HEK293 (cell line): ENCODE measurements at regions not wholly inside any gene's neighbourhood (a gene's known extent, or its start where the extent isn't known, plus 50 kb on each side); places are given as distances from the start of the nearest gene placed in this dataset.

Experiments
- CTCF ChIA-PET: fragments of 350-600 bp; formaldehyde crosslinking; extraction: SDS; loops from one replicate; lab custom pipeline; 2021; ENCODE audit warnings: antibody characterized with exemption; lab: Yijun Ruan, JAX
- POLR2A ChIA-PET: fragments of 300-600 bp; formaldehyde crosslinking; extraction: SDS; loops from one replicate; lab custom pipeline; 2020; ENCODE audit warnings: antibody characterized with exemption, inconsistent platforms; lab: Yijun Ruan, JAX
- H3K27ac ChIP-seq: fragments of 200-500 bp; sonication (Bioruptor generic); 2 replicates; pipeline ENCODE4 v1.5.1; 2014; ENCODE audit warnings: low read depth, low read length, control low read depth, inconsistent platforms; ENCODE audit errors: extremely low read depth
- H3K36me3 ChIP-seq, 2 experiments: fragments of 200-500 bp in 1 of 2; sonication (Bioruptor generic) in 1 of 2; 1 replicate in 1 of 2; 2 replicates in 1 of 2; pipeline ENCODE4 v1.5.1; 2014 to 2017; ENCODE audit warnings: inconsistent platforms in 2 of 2, low read length in 2 of 2; ENCODE audit not compliant: control insufficient read depth in 2 of 2, insufficient read depth in 1 of 2
- H3K4me1 ChIP-seq: fragments of 200-500 bp; sonication (Bioruptor generic); 2 replicates; pipeline ENCODE4 v1.5.1; 2014; ENCODE audit warnings: mild to moderate bottlenecking, low read length, inconsistent platforms; ENCODE audit not compliant: control insufficient read depth, insufficient read depth
- H3K4me3 ChIP-seq: 2 replicates; pipeline ENCODE4 v1.5.1; 2011; ENCODE audit warnings: low read depth, mild to moderate bottlenecking, control low read depth, low read length, moderate library complexity
- H3K9me3 ChIP-seq: fragments of 200-500 bp; sonication (Bioruptor generic); 2 replicates; pipeline ENCODE4 v1.5.1; 2014; ENCODE audit warnings: low read depth, low read length, inconsistent platforms; ENCODE audit not compliant: control insufficient read depth, insufficient read depth
- OSR2 ChIP-seq: fragments of 450-650 bp; formaldehyde crosslinking; IDR thresholded peaks from 2 replicates; pipeline ENCODE4 v1.5.1; 2016; ENCODE audit warnings: missing biosample characterization, missing genetic modification characterization
- PATZ1 ChIP-seq: fragments of 450-650 bp; formaldehyde crosslinking; IDR thresholded peaks from 2 replicates; pipeline ENCODE4 v1.5.1; 2016; ENCODE audit warnings: missing biosample characterization, missing genetic modification characterization
- PRDM1 ChIP-seq: fragments of 450-650 bp; formaldehyde crosslinking; IDR thresholded peaks from 2 replicates; pipeline ENCODE4; 2016; ENCODE audit warnings: missing biosample characterization, missing genetic modification characterization
- PRDM4 ChIP-seq: fragments of 450-650 bp; formaldehyde crosslinking; IDR thresholded peaks from 2 replicates; pipeline ENCODE4 v1.5.1; 2017; ENCODE audit warnings: missing biosample characterization, missing genetic modification characterization
- REPIN1 ChIP-seq: fragments of 450-650 bp; formaldehyde crosslinking; IDR thresholded peaks from 2 replicates; pipeline ENCODE4 v1.5.1; 2017; ENCODE audit warnings: missing biosample characterization, missing genetic modification characterization, low read depth
- ZFP37 ChIP-seq: fragments of 450-650 bp; formaldehyde crosslinking; IDR thresholded peaks from 2 replicates; pipeline ENCODE4 v1.5.1; 2016; ENCODE audit warnings: missing biosample characterization, missing genetic modification characterization
- ZNF16 ChIP-seq: fragments of 450-650 bp; formaldehyde crosslinking; IDR thresholded peaks from 2 replicates; pipeline ENCODE4 v1.5.1; 2016; ENCODE audit warnings: low read depth, missing biosample characterization, missing genetic modification characterization
- ZNF169 ChIP-seq: fragments of 450-650 bp; formaldehyde crosslinking; IDR thresholded peaks from 2 replicates; pipeline ENCODE4 v1.5.1; 2016; ENCODE audit warnings: missing biosample characterization, missing genetic modification characterization
- ZNF174 ChIP-seq: fragments of 450-650 bp; formaldehyde crosslinking; IDR thresholded peaks from 2 replicates; pipeline ENCODE4 v1.5.0; 2017; ENCODE audit warnings: missing biosample characterization, mild to moderate bottlenecking, missing genetic modification characterization
- ZNF362 ChIP-seq: fragments of 450-650 bp; formaldehyde crosslinking; IDR thresholded peaks from 2 replicates; pipeline ENCODE4 v1.5.1; 2016; ENCODE audit warnings: missing biosample characterization, missing genetic modification characterization
- ZNF426 ChIP-seq: fragments of 450-650 bp; formaldehyde crosslinking; IDR thresholded peaks from 2 replicates; pipeline ENCODE4 v1.5.1; 2017; ENCODE audit warnings: missing biosample characterization, missing genetic modification characterization, mild to moderate bottlenecking, inconsistent platforms, moderate library complexity
- ZNF549 ChIP-seq: fragments of 450-650 bp; IDR thresholded peaks from 2 replicates; pipeline ENCODE4 v1.5.1; 2018; ENCODE audit warnings: missing biosample characterization, missing genetic modification characterization, mild to moderate bottlenecking, inconsistent platforms, moderate library complexity
- ZNF600 ChIP-seq: fragments of 450-650 bp; formaldehyde crosslinking; IDR thresholded peaks from 2 replicates; pipeline ENCODE4 v1.5.1; 2016; ENCODE audit warnings: missing biosample characterization, missing genetic modification characterization
- TF ChIP-seq, protein P1 (sequence below): fragments of 450-650 bp; formaldehyde crosslinking; IDR thresholded peaks from 2 replicates; pipeline ENCODE4 v1.5.1; 2017; ENCODE audit warnings: missing biosample characterization, missing genetic modification characterization
- TF ChIP-seq, protein P2 (sequence below): fragments of 450-650 bp; formaldehyde crosslinking; IDR thresholded peaks from 2 replicates; pipeline ENCODE4 v1.5.1; 2016; ENCODE audit warnings: missing biosample characterization, missing genetic modification characterization

GRCh38 chr2:181304011-181304844 lies 153.0 kb upstream of the ITGA4 start:
- no peak for TF ChIP-seq ZNF174
- CTCF ChIA-PET: no interaction called here
- H3K4me1 ChIP-seq: peaks cover 6% of the 10 kb centered on the region
- H3K36me3 ChIP-seq: no peaks in the 10 kb centered on the region
- no peaks in the 10 kb centered on the region for H3K9me3 ChIP-seq
- H3K27ac ChIP-seq: no peak overlapping the region
- no peak overlapping the region for H3K4me3 ChIP-seq
- POLR2A ChIA-PET: no interaction called here

- Histone ChIP-seq H3K4me3 (no peak overlapping the region), H3K4me1 (peaks cover 8% of the 10 kb centered on the region), H3K9me3 (no peaks in the 10 kb centered on the region), H3K27ac (no peak overlapping the region), H3K36me3 (no peaks in the 10 kb centered on the region)
- POLR2A ChIA-PET: no interaction called here
- CTCF ChIA-PET: interaction anchor here (0.6 kb wide), 1 partner anchor 357 kb away, joined by 4 read pairs; no protein-coding TSS in a partner anchor
- TF ChIP-seq, protein P1, sequence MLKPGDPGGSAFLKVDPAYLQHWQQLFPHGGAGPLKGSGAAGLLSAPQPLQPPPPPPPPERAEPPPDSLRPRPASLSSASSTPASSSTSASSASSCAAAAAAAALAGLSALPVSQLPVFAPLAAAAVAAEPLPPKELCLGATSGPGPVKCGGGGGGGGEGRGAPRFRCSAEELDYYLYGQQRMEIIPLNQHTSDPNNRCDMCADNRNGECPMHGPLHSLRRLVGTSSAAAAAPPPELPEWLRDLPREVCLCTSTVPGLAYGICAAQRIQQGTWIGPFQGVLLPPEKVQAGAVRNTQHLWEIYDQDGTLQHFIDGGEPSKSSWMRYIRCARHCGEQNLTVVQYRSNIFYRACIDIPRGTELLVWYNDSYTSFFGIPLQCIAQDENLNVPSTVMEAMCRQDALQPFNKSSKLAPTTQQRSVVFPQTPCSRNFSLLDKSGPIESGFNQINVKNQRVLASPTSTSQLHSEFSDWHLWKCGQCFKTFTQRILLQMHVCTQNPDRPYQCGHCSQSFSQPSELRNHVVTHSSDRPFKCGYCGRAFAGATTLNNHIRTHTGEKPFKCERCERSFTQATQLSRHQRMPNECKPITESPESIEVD (tag by site-specific recombination): peak; percentile 21; the same call in 1 of the 2 replicates
- TF ChIP-seq PRDM4 (tag by site-specific recombination): no peak
Observed at GRCh38 chr2:181305301-181306123, 151.7 kb upstream of the ITGA4 start.

DNA sequence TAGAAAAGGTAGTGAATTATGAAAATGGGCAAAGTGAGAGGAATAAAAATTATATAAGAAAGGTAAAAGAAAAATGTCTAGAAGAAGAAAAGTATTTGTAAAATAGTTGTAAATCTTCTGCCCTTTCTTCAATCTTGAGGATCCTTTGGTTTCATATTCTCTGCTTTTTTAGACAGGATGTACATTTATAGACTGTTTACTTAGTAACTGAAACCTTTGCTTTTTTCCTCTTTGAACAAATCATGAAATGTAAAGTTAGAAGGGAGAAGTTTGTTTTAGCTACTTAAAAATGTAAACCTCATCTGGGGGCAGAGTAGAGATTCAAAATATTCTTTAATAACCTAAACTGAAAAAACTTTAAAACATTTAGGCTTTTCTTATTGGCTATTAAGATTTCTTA lies 150.4 kb upstream of the ITGA4 start:
- no peak for TF ChIP-seq ZFP37
- TF ChIP-seq OSR2 (tag by site-specific recombination): peak; percentile 29; the same call in 1 of the 2 replicates
- no peak for TF ChIP-seq PATZ1 (tag by site-specific recombination)
- no peak for TF ChIP-seq ZNF169 (tag by site-specific recombination)
- no peak for TF ChIP-seq ZNF600 (tag by site-specific recombination)
- no peak for TF ChIP-seq PRDM1 (tag by site-specific recombination)
- TF ChIP-seq, protein P1 (tag by site-specific recombination): peak; percentile 62; the same call in 1 of the 2 replicates
- no peak for TF ChIP-seq ZNF426 (tag by site-specific recombination)
- TF ChIP-seq ZNF16: no peak
- TF ChIP-seq, protein P2, sequence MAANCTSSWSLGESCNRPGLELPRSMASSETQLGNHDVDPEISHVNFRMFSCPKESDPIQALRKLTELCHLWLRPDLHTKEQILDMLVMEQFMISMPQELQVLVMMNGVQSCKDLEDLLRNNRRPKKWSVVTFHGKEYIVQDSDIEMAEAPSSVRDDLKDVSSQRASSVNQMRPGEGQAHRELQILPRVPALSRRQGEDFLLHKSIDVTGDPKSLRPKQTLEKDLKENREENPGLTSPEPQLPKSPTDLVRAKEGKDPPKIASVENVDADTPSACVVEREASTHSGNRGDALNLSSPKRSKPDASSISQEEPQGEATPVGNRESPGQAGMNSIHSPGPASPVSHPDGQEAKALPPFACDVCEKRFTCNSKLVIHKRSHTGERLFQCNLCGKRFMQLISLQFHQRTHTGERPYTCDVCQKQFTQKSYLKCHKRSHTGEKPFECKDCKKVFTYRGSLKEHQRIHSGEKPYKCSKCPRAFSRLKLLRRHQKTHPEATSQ (tag by site-specific recombination): no peak
- no peak for TF ChIP-seq ZNF549 (tag by site-specific recombination)
- 0 out of 2 replicates have a peak, but pooled peaks have one; percentile 28 for TF ChIP-seq ZNF362 (tag by site-specific recombination)
- no peak for TF ChIP-seq REPIN1 (tag by site-specific recombination)
- Histone ChIP-seq H3K36me3 (no peaks in the 10 kb centered on the region), H3K4me1 (peaks cover 8% of the 10 kb centered on the region), H3K4me3 (no peak overlapping the region), H3K27ac (no peak overlapping the region), H3K9me3 (no peaks in the 10 kb centered on the region)
- ChIA-PET CTCF (no interaction called here), POLR2A (no interaction called here)
